ENCODE measurements at regions not wholly inside any gene's neighbourhood (a gene's known extent, or its start where the extent isn't known, plus 50 kb on each side); places are given as distances from the start of the nearest gene placed in this dataset.
A peak's percentile ranks its signal among the peaks of the same experiment; 100 is the strongest.
"Not testable (repeated sequence)": the region's sequence is repeated elsewhere in the genome, so short reads cannot be mapped to it uniquely, and the experiment has no call there.

DNA sequence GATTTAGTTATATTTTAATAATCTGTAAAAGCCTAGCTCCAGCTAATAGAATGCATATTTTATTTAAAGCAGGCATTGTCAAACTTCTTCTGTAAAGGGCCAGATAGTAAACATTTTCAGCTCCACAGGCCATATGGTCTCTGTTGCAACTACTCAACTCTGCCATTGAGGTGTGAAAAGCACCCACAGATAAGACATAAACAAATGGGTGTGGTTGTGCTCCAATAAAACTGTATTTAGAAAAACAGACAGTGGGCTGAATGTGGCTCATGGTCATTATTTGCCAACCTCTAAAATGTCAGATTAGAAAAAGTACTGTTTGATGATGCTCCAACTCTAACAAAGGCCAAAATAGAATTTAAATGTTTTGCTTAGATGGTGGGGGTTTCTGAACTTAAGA, 519.9 kb downstream of the RNF144A start:
- H3K4me3 ChIP-seq (ENCODE audit: low read length): no peak overlapping the region
- H3K27me3 ChIP-seq (ENCODE audit: low read length): no peaks in the 10 kb centered on the region
- DNase-seq: no peak
- H3K79me2 ChIP-seq (ENCODE audit: low read length): no peaks in the 10 kb centered on the region
- H4K20me1 ChIP-seq (ENCODE audit: insufficient read depth, low read depth, low read length): no peaks in the 10 kb centered on the region
- H3K4me2 ChIP-seq (ENCODE audit: low read depth, low read length, poor library complexity, severe bottlenecking): no peak overlapping the region
- no peak overlapping the region for H3K9ac ChIP-seq (ENCODE audit: low read length)
- H3K27ac ChIP-seq (ENCODE audit: low read length): no peak overlapping the region
- H3K9me2 ChIP-seq (replicated peaks; ENCODE audit: insufficient read depth, low read length): no peaks in the 10 kb centered on the region
- H2AFZ ChIP-seq (ENCODE audit: low read length): no peak overlapping the region
- no peaks in the 10 kb centered on the region for H3K9me3 ChIP-seq (ENCODE audit: low read length)
- H3K36me3 ChIP-seq (ENCODE audit: insufficient read depth, low read length): no peaks in the 10 kb centered on the region
- no peaks in the 10 kb centered on the region for H3K4me1 ChIP-seq (ENCODE audit: low read length)

DNA sequence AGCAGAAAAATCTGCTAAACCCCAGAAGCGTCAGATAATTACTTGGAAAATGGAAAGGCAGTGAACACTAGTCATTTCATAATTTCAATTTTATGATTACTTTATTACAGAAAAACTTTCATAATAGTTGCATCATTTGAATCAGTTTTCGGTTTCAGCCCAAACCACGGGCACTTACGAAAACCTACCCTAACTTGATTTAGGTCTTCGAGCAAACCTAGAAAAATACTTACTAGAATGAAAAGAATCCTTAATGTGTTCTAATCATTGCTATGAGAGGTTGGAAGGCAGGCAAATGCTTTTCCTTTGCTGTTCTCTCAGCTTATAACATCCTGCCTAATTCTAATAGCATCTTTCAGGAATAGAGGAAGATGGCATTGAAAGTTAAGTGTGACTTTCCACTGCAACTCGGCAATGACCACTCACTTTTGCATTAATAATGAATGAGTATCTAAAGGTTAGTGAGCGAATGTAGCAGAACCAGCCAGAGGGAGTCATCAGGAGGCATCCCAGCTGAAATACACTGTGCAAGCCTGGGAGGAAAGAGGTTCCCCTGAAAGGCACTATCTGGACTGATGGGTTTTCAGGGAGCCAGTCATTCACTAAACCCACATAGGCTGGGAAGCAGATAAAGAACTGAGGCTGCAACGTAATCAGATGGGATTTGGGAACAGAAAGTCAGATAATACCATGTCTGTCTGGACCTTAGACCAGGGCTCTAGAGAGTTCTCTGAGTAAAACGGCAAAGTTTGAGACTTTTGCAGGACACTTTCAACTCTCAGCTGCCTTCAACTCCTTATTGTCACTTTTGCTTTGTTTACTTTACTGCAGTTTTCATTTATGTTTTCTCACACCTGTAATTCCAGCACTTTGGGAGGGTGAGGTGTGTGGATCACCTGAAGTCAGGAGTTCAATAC, 520.8 kb downstream of the RNF144A start:
- Histone ChIP-seq H3K9me2 (replicated peaks; ENCODE audit: insufficient read depth, low read length) (no peaks in the 10 kb centered on the region), H3K36me3 (ENCODE audit: insufficient read depth, low read length) (no peaks in the 10 kb centered on the region), H3K4me2 (ENCODE audit: low read depth, low read length, poor library complexity, severe bottlenecking) (peak overlapping the region; percentile 7), H3K9me3 (ENCODE audit: low read length) (no peaks in the 10 kb centered on the region), H3K27me3 (ENCODE audit: low read length) (no peaks in the 10 kb centered on the region), H2AFZ (ENCODE audit: low read length) (no peak overlapping the region), H3K27ac (ENCODE audit: low read length) (no peak overlapping the region), H3K4me3 (ENCODE audit: low read length) (no peak overlapping the region), H3K9ac (ENCODE audit: low read length) (no peak overlapping the region), H3K79me2 (ENCODE audit: low read length) (no peaks in the 10 kb centered on the region), H3K4me1 (ENCODE audit: low read length) (no peaks in the 10 kb centered on the region), H4K20me1 (ENCODE audit: insufficient read depth, low read depth, low read length) (no peaks in the 10 kb centered on the region)
- no peak for DNase-seq

DNA sequence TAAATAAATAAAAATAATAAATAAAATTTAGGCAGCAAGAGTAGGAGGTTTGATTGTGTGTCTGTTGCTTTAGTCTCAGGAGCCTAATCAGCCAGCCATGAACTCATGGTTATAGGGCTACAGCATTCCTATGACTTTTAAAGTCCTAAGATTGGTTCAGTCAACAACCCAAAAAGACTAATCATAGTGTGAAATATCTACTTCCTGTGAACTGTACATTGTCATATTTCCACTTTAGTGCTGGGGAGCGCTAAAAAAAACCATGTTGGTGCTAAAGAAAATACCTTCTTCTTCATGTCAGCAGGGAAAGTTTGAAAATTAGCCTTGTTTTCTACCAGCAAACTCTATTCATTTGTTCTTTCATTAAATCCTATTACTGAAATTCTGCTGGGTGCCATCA, 521.6 kb downstream of the RNF144A start:
- no peak overlapping the region for H3K27ac ChIP-seq (ENCODE audit: low read length)
- no peaks in the 10 kb centered on the region for H4K20me1 ChIP-seq (ENCODE audit: insufficient read depth, low read depth, low read length)
- no peak overlapping the region for H3K4me3 ChIP-seq (ENCODE audit: low read length)
- H3K4me1 ChIP-seq (ENCODE audit: low read length): no peaks in the 10 kb centered on the region
- no peaks in the 10 kb centered on the region for H3K79me2 ChIP-seq (ENCODE audit: low read length)
- H3K27me3 ChIP-seq (ENCODE audit: low read length): no peaks in the 10 kb centered on the region
- H2AFZ ChIP-seq (ENCODE audit: low read length): no peak overlapping the region
- H3K4me2 ChIP-seq (ENCODE audit: low read depth, low read length, poor library complexity, severe bottlenecking): no peak overlapping the region
- H3K9me3 ChIP-seq (ENCODE audit: low read length): no peaks in the 10 kb centered on the region
- H3K9me2 ChIP-seq (replicated peaks; ENCODE audit: insufficient read depth, low read length): no peaks in the 10 kb centered on the region
- H3K36me3 ChIP-seq (ENCODE audit: insufficient read depth, low read length): no peaks in the 10 kb centered on the region
- no peak overlapping the region for H3K9ac ChIP-seq (ENCODE audit: low read length)
- DNase-seq: no peak

DNA sequence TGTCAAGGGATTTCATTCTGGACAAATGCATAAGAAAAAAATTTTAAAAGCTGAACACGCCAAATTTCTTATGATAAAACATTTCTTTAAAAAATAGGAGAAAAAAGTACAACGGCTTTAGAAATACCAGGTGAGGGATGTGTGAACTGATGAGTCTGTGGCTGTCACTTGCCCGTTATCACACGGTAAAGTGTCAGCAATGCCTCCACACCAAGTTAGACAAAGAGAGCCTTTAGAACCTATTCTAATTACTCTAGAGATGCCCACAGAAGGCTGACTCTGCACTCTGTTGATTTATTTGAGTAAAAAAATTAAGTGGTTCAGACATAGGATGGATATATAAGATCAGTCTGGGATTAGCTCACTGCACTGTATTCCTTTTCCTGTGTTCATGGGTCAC, 523.8 kb downstream of the RNF144A start:
- H3K9me2 ChIP-seq (replicated peaks; ENCODE audit: insufficient read depth, low read length): no peaks in the 10 kb centered on the region
- H3K36me3 ChIP-seq (ENCODE audit: insufficient read depth, low read length): no peaks in the 10 kb centered on the region
- no peaks in the 10 kb centered on the region for H3K79me2 ChIP-seq (ENCODE audit: low read length)
- H3K4me2 ChIP-seq (ENCODE audit: low read depth, low read length, poor library complexity, severe bottlenecking): no peak overlapping the region
- no peak for DNase-seq
- H2AFZ ChIP-seq (ENCODE audit: low read length): no peak overlapping the region
- H3K9me3 ChIP-seq (ENCODE audit: low read length): no peaks in the 10 kb centered on the region
- H3K27ac ChIP-seq (ENCODE audit: low read length): no peak overlapping the region
- no peak overlapping the region for H3K9ac ChIP-seq (ENCODE audit: low read length)
- no peaks in the 10 kb centered on the region for H3K27me3 ChIP-seq (ENCODE audit: low read length)
- no peaks in the 10 kb centered on the region for H3K4me1 ChIP-seq (ENCODE audit: low read length)
- H4K20me1 ChIP-seq (ENCODE audit: insufficient read depth, low read depth, low read length): no peaks in the 10 kb centered on the region
- H3K4me3 ChIP-seq (ENCODE audit: low read length): no peak overlapping the region

DNA sequence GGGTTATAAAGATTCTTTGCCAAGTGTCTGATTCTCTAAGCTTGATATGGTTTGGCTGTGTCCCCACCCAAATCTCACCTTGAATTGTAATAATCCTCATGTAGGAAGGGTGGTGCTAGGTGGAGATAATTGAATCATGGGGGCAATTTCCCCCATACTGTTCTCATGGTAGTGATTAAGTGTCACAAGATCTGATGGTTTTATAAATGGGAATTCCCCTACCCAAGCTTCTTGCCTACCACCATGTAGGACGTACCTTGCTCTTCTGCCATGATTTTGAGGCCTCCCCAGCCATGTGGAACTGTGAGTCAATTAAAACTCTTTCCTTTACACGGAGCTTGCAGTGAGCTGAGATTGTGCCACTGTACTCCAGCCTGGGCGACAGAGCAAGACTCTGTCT, 524.6 kb downstream of the RNF144A start:
- H3K4me3 ChIP-seq (ENCODE audit: low read length); H3K9me3 ChIP-seq (ENCODE audit: low read length); H3K27ac ChIP-seq (ENCODE audit: low read length); H3K4me2 ChIP-seq (ENCODE audit: low read depth, low read length, poor library complexity, severe bottlenecking); DNase-seq; H3K27me3 ChIP-seq (ENCODE audit: low read length); H4K20me1 ChIP-seq (ENCODE audit: insufficient read depth, low read depth, low read length); H3K9me2 ChIP-seq (replicated peaks; ENCODE audit: insufficient read depth, low read length); H3K36me3 ChIP-seq (ENCODE audit: insufficient read depth, low read length); H3K4me1 ChIP-seq (ENCODE audit: low read length); H3K9ac ChIP-seq (ENCODE audit: low read length); H3K79me2 ChIP-seq (ENCODE audit: low read length); H2AFZ ChIP-seq (ENCODE audit: low read length): not testable (repeated sequence)

DNA sequence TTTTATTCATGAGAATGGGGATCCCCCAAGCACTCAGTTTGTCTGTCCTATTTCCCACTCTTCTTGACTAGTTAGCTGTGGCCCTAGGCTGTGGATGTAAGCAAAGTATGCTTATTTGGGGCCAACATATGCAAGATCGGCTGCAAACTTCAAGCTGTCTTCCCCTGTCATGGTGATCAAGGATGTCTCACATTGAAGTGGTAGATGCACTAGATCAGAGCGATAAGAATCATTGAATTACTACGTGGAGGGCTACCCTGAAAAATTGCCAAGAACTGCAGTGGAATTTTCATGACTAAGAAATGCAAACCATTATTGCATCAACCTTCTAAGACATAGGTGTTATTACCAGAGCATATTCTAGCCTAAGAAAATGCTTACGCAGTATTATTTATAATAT, 527.4 kb downstream of the RNF144A start:
- H3K4me1 ChIP-seq (ENCODE audit: low read length): no peaks in the 10 kb centered on the region
- H3K4me2 ChIP-seq (ENCODE audit: low read depth, low read length, poor library complexity, severe bottlenecking): no peak overlapping the region
- no peaks in the 10 kb centered on the region for H3K9me3 ChIP-seq (ENCODE audit: low read length)
- H3K9me2 ChIP-seq (replicated peaks; ENCODE audit: insufficient read depth, low read length): no peaks in the 10 kb centered on the region
- DNase-seq: no peak
- H3K79me2 ChIP-seq (ENCODE audit: low read length): no peaks in the 10 kb centered on the region
- no peaks in the 10 kb centered on the region for H4K20me1 ChIP-seq (ENCODE audit: insufficient read depth, low read depth, low read length)
- no peaks in the 10 kb centered on the region for H3K36me3 ChIP-seq (ENCODE audit: insufficient read depth, low read length)
- no peak overlapping the region for H3K9ac ChIP-seq (ENCODE audit: low read length)
- H3K27me3 ChIP-seq (ENCODE audit: low read length): no peaks in the 10 kb centered on the region
- H3K27ac ChIP-seq (ENCODE audit: low read length): no peak overlapping the region
- no peak overlapping the region for H3K4me3 ChIP-seq (ENCODE audit: low read length)
- H2AFZ ChIP-seq (ENCODE audit: low read length): no peak overlapping the region

DNA sequence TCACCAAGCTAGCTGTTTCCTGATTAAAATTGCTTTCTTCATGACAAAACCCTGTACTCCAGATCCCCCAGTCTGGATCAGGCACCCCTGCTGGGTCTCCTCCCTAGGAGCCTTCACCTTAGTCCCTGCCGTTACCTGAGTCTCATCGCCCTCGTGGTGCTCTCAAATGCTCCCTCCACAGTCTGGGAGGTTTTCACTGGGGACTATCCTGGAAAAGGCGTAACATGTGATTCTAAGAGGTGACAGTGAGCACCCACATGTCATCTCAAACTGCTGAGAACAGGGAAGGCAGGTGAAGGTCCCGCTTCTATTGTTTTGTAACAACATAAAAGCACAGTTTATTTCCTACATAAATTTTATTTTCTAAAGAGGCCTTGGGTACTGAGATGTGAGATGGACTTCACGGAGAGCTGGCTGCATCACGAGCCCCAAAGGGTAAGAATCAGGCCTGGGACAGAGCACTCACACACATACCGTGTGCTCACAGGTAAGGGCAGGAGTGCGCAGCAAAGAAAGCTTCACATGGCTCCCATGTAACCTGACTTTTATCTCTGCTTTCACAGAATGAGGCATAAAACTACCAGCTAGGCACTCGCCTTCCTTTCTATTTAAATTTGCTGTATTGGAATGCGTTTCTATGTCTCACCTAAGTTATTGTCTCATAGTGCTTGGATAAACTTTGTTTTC, 531.5 kb downstream of the RNF144A start:
- H3K4me2 ChIP-seq (ENCODE audit: low read depth, low read length, poor library complexity, severe bottlenecking): no peak overlapping the region
- H3K9me2 ChIP-seq (replicated peaks; ENCODE audit: insufficient read depth, low read length): no peaks in the 10 kb centered on the region
- no peaks in the 10 kb centered on the region for H3K4me1 ChIP-seq (ENCODE audit: low read length)
- H3K36me3 ChIP-seq (ENCODE audit: insufficient read depth, low read length): no peaks in the 10 kb centered on the region
- no peak overlapping the region for H3K4me3 ChIP-seq (ENCODE audit: low read length)
- no peak for DNase-seq
- H3K27ac ChIP-seq (ENCODE audit: low read length): no peak overlapping the region
- no peak overlapping the region for H2AFZ ChIP-seq (ENCODE audit: low read length)
- no peaks in the 10 kb centered on the region for H3K79me2 ChIP-seq (ENCODE audit: low read length)
- H4K20me1 ChIP-seq (ENCODE audit: insufficient read depth, low read depth, low read length): no peaks in the 10 kb centered on the region
- no peak overlapping the region for H3K9ac ChIP-seq (ENCODE audit: low read length)
- no peaks in the 10 kb centered on the region for H3K27me3 ChIP-seq (ENCODE audit: low read length)
- no peaks in the 10 kb centered on the region for H3K9me3 ChIP-seq (ENCODE audit: low read length)

DNA sequence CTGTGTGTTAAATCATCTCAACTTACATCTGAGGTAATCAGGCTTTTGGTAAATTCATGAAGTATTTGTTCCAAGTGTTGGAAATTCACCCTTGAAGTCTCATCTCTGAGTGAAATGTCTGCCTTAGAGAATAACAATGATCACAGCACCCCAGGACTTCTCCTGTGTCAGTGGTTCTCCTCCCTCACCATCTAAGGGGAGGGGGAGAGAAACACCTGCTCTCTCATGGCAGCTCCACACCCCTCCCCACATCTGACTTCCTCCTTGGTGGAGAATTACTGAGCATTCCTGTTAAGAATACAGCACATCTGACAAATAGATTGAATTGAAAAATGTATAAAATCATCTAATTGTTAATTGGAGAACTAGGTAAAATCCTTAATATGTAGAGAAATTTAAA, 532.1 kb downstream of the RNF144A start:
- H3K4me2 ChIP-seq (ENCODE audit: low read depth, low read length, poor library complexity, severe bottlenecking): no peak overlapping the region
- DNase-seq: no peak
- H3K79me2 ChIP-seq (ENCODE audit: low read length): no peaks in the 10 kb centered on the region
- H3K9me3 ChIP-seq (ENCODE audit: low read length): no peaks in the 10 kb centered on the region
- H3K36me3 ChIP-seq (ENCODE audit: insufficient read depth, low read length): no peaks in the 10 kb centered on the region
- no peaks in the 10 kb centered on the region for H3K27me3 ChIP-seq (ENCODE audit: low read length)
- H3K4me1 ChIP-seq (ENCODE audit: low read length): no peaks in the 10 kb centered on the region
- no peak overlapping the region for H2AFZ ChIP-seq (ENCODE audit: low read length)
- H3K9ac ChIP-seq (ENCODE audit: low read length): no peak overlapping the region
- no peak overlapping the region for H3K27ac ChIP-seq (ENCODE audit: low read length)
- no peaks in the 10 kb centered on the region for H4K20me1 ChIP-seq (ENCODE audit: insufficient read depth, low read depth, low read length)
- H3K9me2 ChIP-seq (replicated peaks; ENCODE audit: insufficient read depth, low read length): no peaks in the 10 kb centered on the region
- no peak overlapping the region for H3K4me3 ChIP-seq (ENCODE audit: low read length)

Data from Karpas-422 (cell line).